ENCODE measurements at regions not wholly inside any gene's neighbourhood (a gene's known extent, or its start where the extent isn't known, plus 50 kb on each side); places are given as distances from the start of the nearest gene placed in this dataset.

DNA sequence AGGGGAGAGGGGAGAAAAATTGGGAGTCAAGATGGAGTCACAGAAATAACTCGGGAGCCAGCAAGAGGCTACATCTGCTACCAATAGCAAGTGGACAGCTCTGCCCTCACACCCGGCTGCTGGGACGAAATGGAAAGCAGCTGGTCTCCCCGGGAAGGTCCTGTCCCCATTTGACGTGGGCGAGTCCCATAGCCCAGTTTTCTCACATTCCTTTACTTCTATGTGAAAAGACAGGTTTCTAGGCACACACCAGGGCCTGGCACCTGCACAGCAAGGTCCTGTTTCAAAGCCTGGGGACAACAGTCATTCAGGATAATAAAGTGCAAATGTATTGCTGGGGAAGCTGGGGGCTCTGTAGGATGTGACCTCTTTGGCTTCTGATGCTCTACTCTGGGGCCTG, 162.6 kb downstream of the OAT start:
- no peaks in the 10 kb centered on the region for H3K4me1 Mint-ChIP-seq (ENCODE audit: low read depth)
- no peak for DNase-seq (ENCODE audit: low spot score, unreplicated experiment)
- H3K4me3 Mint-ChIP-seq (ENCODE audit: low read depth): no peak overlapping the region
- H3K36me3 Mint-ChIP-seq (ENCODE audit: insufficient read depth): no peaks in the 10 kb centered on the region
- TF ChIP-seq, protein P1, sequence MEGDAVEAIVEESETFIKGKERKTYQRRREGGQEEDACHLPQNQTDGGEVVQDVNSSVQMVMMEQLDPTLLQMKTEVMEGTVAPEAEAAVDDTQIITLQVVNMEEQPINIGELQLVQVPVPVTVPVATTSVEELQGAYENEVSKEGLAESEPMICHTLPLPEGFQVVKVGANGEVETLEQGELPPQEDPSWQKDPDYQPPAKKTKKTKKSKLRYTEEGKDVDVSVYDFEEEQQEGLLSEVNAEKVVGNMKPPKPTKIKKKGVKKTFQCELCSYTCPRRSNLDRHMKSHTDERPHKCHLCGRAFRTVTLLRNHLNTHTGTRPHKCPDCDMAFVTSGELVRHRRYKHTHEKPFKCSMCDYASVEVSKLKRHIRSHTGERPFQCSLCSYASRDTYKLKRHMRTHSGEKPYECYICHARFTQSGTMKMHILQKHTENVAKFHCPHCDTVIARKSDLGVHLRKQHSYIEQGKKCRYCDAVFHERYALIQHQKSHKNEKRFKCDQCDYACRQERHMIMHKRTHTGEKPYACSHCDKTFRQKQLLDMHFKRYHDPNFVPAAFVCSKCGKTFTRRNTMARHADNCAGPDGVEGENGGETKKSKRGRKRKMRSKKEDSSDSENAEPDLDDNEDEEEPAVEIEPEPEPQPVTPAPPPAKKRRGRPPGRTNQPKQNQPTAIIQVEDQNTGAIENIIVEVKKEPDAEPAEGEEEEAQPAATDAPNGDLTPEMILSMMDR (IDR thresholded peaks at IDR 0.05; ENCODE audit: unreplicated experiment): no peak
- peaks cover 12% of the 10 kb centered on the region for H3K27me3 Mint-ChIP-seq
- H3K9me3 Mint-ChIP-seq (ENCODE audit: low read depth): peaks cover 4% of the 10 kb centered on the region
- no peak overlapping the region for H3K27ac Mint-ChIP-seq

DNA sequence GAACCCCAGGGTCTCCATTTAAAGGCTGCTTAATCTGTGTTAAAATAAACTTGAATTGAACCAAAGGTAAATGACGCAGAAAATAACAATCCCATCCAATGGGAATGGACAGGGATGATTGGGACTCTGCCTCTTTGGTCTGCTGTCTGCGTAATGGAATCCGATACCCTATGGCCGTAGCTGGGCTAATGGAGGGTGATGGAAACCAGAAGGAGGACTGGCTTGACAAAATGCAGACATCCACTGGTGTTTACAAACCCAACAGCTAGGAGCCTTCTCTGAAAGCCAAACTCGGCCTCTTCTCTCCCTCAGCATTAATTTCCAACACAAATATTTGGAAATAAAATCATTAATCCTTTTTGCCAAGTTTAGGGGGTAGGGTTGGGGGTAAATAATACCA, 162.2 kb upstream of the CHST15 start:
- DNase-seq (ENCODE audit: low spot score, unreplicated experiment): no peak
- H3K4me1 Mint-ChIP-seq (ENCODE audit: low read depth): no peaks in the 10 kb centered on the region
- H3K27me3 Mint-ChIP-seq: peaks cover 9% of the 10 kb centered on the region
- no peak overlapping the region for H3K27ac Mint-ChIP-seq
- TF ChIP-seq, protein P1 (IDR thresholded peaks at IDR 0.05; ENCODE audit: unreplicated experiment): no peak
- H3K36me3 Mint-ChIP-seq (ENCODE audit: insufficient read depth): no peaks in the 10 kb centered on the region
- peaks cover 4% of the 10 kb centered on the region for H3K9me3 Mint-ChIP-seq (ENCODE audit: low read depth)
- no peak overlapping the region for H3K4me3 Mint-ChIP-seq (ENCODE audit: low read depth)

DNA sequence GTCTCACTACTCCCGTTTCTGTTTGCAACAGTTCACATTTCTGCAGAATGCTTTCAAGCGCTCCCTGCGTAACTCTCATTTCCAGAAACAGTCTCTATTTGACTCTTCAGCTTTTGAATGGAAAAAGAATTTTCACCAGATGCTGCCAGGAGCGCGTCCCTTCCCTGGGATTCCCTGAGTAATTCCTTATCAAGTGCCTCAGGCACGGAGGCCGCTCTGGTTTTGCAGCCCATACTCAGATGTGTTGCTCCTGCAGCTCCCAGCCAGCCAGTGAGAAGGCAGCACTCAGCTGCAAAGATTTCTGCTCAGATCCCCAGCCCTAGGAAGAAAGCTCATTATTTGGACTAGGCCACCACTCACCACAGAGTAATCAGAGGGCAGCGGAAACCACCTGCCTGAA, 161.1 kb upstream of the CHST15 start:
- TF ChIP-seq, protein P1 (IDR thresholded peaks at IDR 0.05; ENCODE audit: unreplicated experiment): no peak
- Mint-ChIP-seq H3K4me1 (ENCODE audit: low read depth) (no peaks in the 10 kb centered on the region), H3K36me3 (ENCODE audit: insufficient read depth) (no peaks in the 10 kb centered on the region), H3K4me3 (ENCODE audit: low read depth) (no peak overlapping the region), H3K9me3 (ENCODE audit: low read depth) (peaks cover 4% of the 10 kb centered on the region), H3K27me3 (peaks cover 11% of the 10 kb centered on the region), H3K27ac (no peak overlapping the region)
- DNase-seq (ENCODE audit: low spot score, unreplicated experiment): no peak

DNA sequence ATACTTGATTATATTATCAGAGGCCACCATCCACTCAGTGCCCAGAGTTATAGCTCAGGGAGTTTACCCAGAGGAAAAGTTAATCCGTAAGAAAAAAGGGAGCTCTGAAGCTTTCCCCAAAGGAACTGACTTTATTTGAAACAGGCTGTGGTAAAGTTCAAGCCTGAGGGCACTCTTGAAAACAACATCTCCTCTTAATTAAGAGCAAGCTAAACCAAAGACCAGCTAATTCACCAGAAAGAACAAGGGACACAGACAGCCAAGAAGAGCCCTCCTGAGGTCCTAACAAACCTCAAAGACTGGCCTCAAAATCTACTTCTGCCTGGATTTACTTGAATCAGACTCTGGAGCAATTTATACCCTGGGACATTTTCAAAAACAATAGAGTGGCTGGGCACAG, 159.6 kb upstream of the CHST15 start:
- no peaks in the 10 kb centered on the region for H3K4me1 Mint-ChIP-seq (ENCODE audit: low read depth)
- TF ChIP-seq, protein P1 (IDR thresholded peaks at IDR 0.05; ENCODE audit: unreplicated experiment): no peak
- peaks cover 4% of the 10 kb centered on the region for H3K9me3 Mint-ChIP-seq (ENCODE audit: low read depth)
- no peaks in the 10 kb centered on the region for H3K36me3 Mint-ChIP-seq (ENCODE audit: insufficient read depth)
- peaks cover 11% of the 10 kb centered on the region for H3K27me3 Mint-ChIP-seq
- no peak overlapping the region for H3K4me3 Mint-ChIP-seq (ENCODE audit: low read depth)
- no peak overlapping the region for H3K27ac Mint-ChIP-seq
- DNase-seq (ENCODE audit: low spot score, unreplicated experiment): no peak

DNA sequence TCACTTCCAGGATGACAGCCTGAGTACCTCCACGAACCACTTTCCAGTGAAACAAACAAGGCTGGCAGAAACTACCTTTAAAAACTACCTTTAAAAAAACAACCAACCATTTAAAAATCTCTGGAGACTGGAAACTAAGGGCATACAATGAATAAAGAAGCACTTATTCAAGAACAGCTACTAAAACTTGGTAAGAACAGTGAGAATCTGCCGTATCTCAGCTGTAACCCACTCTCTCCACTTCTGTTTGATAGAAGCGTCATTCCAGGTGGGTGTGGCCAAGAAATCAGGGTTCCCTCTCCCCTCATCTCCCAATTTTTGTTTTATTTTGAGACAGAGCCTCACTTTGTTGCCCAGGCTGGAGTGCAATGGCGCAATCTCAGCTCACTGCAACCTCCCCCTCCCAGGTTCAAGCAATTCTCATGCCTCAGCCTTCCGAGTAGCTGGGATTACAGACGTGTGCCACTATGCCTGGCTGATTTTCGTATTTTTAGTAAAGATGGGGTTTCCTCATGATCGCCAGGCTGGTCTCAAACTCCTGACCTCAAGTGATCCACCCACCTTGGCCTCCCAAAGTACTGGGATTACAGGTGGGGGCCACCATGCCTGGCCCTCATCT, 158.8 kb upstream of the CHST15 start:
- H3K27ac Mint-ChIP-seq: no peak overlapping the region
- no peak overlapping the region for H3K4me3 Mint-ChIP-seq (ENCODE audit: low read depth)
- no peaks in the 10 kb centered on the region for H3K36me3 Mint-ChIP-seq (ENCODE audit: insufficient read depth)
- H3K27me3 Mint-ChIP-seq: peaks cover 11% of the 10 kb centered on the region
- H3K4me1 Mint-ChIP-seq (ENCODE audit: low read depth): no peaks in the 10 kb centered on the region
- TF ChIP-seq, protein P1 (IDR thresholded peaks at IDR 0.05; ENCODE audit: unreplicated experiment): no peak
- H3K9me3 Mint-ChIP-seq (ENCODE audit: low read depth): peaks cover 4% of the 10 kb centered on the region
- DNase-seq (ENCODE audit: low spot score, unreplicated experiment): no peak
